BJ (cell line): ENCODE measurements at regions not wholly inside any gene's neighbourhood (a gene's known extent, or its start where the extent isn't known, plus 50 kb on each side); places are given as distances from the start of the nearest gene placed in this dataset.

Experiments used
- CTCF ChIA-PET: fragments of 350-600 bp; formaldehyde crosslinking; extraction: SDS; loops from one replicate; lab custom pipeline; 2021; ENCODE audit warnings: antibody characterized with exemption, inconsistent platforms; lab: Yijun Ruan, JAX
- POLR2A ChIA-PET: fragments of 300-600 bp; sonication (Branson Sonifier 250); formaldehyde crosslinking; extraction: SDS; loops from one replicate; lab custom pipeline; 2021; ENCODE audit warnings: antibody characterized with exemption; lab: Charles Lee
- DNase-seq: peaks from one replicate; pipeline ENCODE4 v3.0.0-alpha.2; 2011; ENCODE audit warnings: low read depth
- H3K27me3 ChIP-seq: 2 replicates; pipeline ENCODE4 v1.6.0; 2011; ENCODE audit warnings: low read length; ENCODE audit not compliant: control insufficient read depth, insufficient read depth
- H3K36me3 ChIP-seq: 2 replicates; pipeline ENCODE4 v1.5.1; 2011; ENCODE audit warnings: low read length; ENCODE audit not compliant: control insufficient read depth, insufficient read depth
- H3K4me3 ChIP-seq: 2 replicates; pipeline ENCODE4 v1.5.1; 2011; ENCODE audit warnings: low read depth, mild to moderate bottlenecking, control low read depth, low read length
- CTCF ChIP-seq: IDR thresholded peaks from 2 replicates; pipeline ENCODE4 v1.5.1; 2011; ENCODE audit warnings: low read depth, mild to moderate bottlenecking, control low read depth, inconsistent platforms, low read length, moderate library complexity; ENCODE audit not compliant: insufficient read depth

GRCh38 chr16:86375851-86376250 is 134.5 kb upstream of the FOXF1 start:
- ChIA-PET POLR2A (no interaction called here), CTCF (interaction anchor here (0.9 to 1.6 kb wide), 4 partner anchors 15 to 142 kb away, joined by 3 to 4 read pairs (median 4); no protein-coding TSS in a partner anchor)
- DNase-seq, result no peak
- Histone ChIP-seq H3K27me3 (no peaks in the 10 kb centered on the region), H3K4me3 (no peak overlapping the region), H3K36me3 (no peaks in the 10 kb centered on the region)
- TF ChIP-seq CTCF, result no peak

- H3K27me3 ChIP-seq, result no peaks in the 10 kb centered on the region
- POLR2A ChIA-PET, result no interaction called here
- DNase-seq, result no peak
- CTCF ChIA-PET, result interaction anchor here (0.7 to 1.5 kb wide), 2 partner anchors 14 to 141 kb away, joined by 3 to 4 read pairs; no protein-coding TSS in a partner anchor
- TF ChIP-seq CTCF, result no peak
- H3K36me3 ChIP-seq, result no peaks in the 10 kb centered on the region
- H3K4me3 ChIP-seq, result no peak overlapping the region
Measured at GRCh38 chr16:86376837-86377236, 133.5 kb upstream of the FOXF1 start.

GRCh38 chr16:86377251-86378022 is 132.9 kb upstream of the FOXF1 start:
- ChIA-PET POLR2A (no interaction called here), CTCF (interaction anchor here (0.7 to 1.5 kb wide), 2 partner anchors 14 to 140 kb away, joined by 3 to 4 read pairs; no protein-coding TSS in a partner anchor)
- Histone ChIP-seq H3K27me3 (no peaks in the 10 kb centered on the region), H3K4me3 (no peak overlapping the region), H3K36me3 (no peaks in the 10 kb centered on the region)
- no peak for DNase-seq
- no peak for TF ChIP-seq CTCF

- TF ChIP-seq CTCF, result no peak
- POLR2A ChIA-PET, result no interaction called here
- no peak overlapping the region for H3K4me3 ChIP-seq
- DNase-seq, result no peak
- CTCF ChIA-PET, result no interaction called here
- H3K27me3 ChIP-seq, result no peaks in the 10 kb centered on the region
- H3K36me3 ChIP-seq, result no peaks in the 10 kb centered on the region
Measured at GRCh38 chr16:86378128-86378527, 132.2 kb upstream of the FOXF1 start.

- no peak for TF ChIP-seq CTCF
- Histone ChIP-seq H3K36me3 (no peaks in the 10 kb centered on the region), H3K4me3 (no peak overlapping the region), H3K27me3 (no peaks in the 10 kb centered on the region)
- no peak for DNase-seq
- ChIA-PET CTCF (interaction anchor here (1.3 to 2.6 kb wide), 3 partner anchors 18 to 138 kb away, joined by 6 to 9 read pairs (median 6); no protein-coding TSS in a partner anchor), POLR2A (no interaction called here)
Measured at GRCh38 chr16:86378831-86379504, 131.4 kb upstream of the FOXF1 start.
